ENCODE measurements at regions not wholly inside any gene's neighbourhood (a gene's known extent, or its start where the extent isn't known, plus 50 kb on each side); places are given as distances from the start of the nearest gene placed in this dataset.

DNA sequence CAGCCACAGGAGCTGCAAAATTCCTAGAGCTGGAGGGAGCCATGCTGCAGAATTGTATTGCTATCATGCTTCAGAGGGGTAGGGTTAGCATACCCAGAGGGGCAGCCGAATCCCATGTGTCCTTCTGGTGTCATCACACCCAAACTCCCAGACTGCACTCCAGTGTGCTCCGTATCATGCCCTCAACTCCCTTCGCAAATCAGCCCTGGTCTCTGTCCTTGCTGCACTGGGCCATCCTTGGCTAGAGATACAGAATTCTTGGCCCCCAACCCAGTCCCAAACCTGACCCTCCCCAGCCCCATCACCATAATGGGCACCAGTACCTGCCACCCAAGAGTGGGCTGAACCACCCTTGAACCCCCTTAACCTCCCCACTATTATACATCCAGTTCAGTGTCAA, 138.3 kb downstream of the ANKRD60 start:
- H2AFZ ChIP-seq (ENCODE audit: low read length) = no peak overlapping the region
- no peaks in the 10 kb centered on the region for H3K36me3 ChIP-seq (ENCODE audit: low read depth, low read length)
- ChIA-PET CTCF (no interaction called here), POLR2A (ENCODE audit: unreplicated experiment) (no interaction called here)
- BruUV-seq (replicated peaks) = no TSS peak
- TF ChIP-seq, protein P1, sequence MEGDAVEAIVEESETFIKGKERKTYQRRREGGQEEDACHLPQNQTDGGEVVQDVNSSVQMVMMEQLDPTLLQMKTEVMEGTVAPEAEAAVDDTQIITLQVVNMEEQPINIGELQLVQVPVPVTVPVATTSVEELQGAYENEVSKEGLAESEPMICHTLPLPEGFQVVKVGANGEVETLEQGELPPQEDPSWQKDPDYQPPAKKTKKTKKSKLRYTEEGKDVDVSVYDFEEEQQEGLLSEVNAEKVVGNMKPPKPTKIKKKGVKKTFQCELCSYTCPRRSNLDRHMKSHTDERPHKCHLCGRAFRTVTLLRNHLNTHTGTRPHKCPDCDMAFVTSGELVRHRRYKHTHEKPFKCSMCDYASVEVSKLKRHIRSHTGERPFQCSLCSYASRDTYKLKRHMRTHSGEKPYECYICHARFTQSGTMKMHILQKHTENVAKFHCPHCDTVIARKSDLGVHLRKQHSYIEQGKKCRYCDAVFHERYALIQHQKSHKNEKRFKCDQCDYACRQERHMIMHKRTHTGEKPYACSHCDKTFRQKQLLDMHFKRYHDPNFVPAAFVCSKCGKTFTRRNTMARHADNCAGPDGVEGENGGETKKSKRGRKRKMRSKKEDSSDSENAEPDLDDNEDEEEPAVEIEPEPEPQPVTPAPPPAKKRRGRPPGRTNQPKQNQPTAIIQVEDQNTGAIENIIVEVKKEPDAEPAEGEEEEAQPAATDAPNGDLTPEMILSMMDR (conservative IDR thresholded peaks at IDR 0.05; ENCODE audit: low read depth, low read length) = no peak
- no peak for TF ChIP-seq EZH2phosphoT487 (IDR thresholded peaks at IDR 0.05; ENCODE audit: borderline replicate concordance, low read length)
- TF ChIP-seq EZH2 (IDR thresholded peaks at IDR 0.05; ENCODE audit: low read length, unreplicated experiment) = no peak
- no peak for DNase-seq
- H3K9me2 ChIP-seq (replicated peaks; ENCODE audit: low read length) = no peaks in the 10 kb centered on the region
- no peaks in the 10 kb centered on the region for H4K20me1 ChIP-seq (ENCODE audit: low read length)
- intact Hi-C loops (cut with micrococcal nuclease) = no loop called here
- H3K4me2 ChIP-seq (ENCODE audit: low read length) = no peak overlapping the region
- H3F3A ChIP-seq (ENCODE audit: low read length, unreplicated experiment) = no peaks in the 10 kb centered on the region
- no peaks in the 10 kb centered on the region for H3K27me3 ChIP-seq (ENCODE audit: low read length)
- H3K4me1 ChIP-seq (ENCODE audit: insufficient read depth, low read length) = peaks cover 13% of the 10 kb centered on the region
- no peak overlapping the region for H3K9ac ChIP-seq (ENCODE audit: low read length)
- ATAC-seq = no peak
- no peaks in the 10 kb centered on the region for H3K79me2 ChIP-seq (ENCODE audit: low read length)
- no peaks in the 10 kb centered on the region for H3K9me3 ChIP-seq (ENCODE audit: low read length)
- no peak overlapping the region for H3K4me3 ChIP-seq (ENCODE audit: low read length)
- no peak overlapping the region for H3K27ac ChIP-seq (ENCODE audit: low read length)

DNA sequence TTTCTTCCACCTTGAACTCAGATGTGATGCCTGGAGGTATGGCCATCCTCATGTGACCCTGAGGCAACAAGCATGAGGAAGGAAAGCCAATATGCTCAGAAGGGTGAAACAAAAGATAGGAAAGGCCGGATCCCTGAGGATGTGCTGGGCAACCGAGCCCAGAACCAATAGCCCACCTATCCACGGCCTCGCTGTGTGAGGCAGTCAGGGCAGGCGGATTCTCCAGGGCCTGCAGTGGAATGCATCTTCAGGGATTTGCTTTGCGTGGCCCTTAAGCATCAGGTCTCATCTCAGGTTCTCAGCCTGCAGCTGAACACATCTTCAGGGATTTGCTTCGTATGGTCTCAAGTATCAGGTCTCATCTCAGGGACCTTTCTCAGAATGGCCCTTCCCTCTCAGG, 139.8 kb downstream of the ANKRD60 start:
- no peak overlapping the region for H3K9ac ChIP-seq (ENCODE audit: low read length)
- H3K27me3 ChIP-seq (ENCODE audit: low read length) = no peaks in the 10 kb centered on the region
- H3K27ac ChIP-seq (ENCODE audit: low read length) = no peak overlapping the region
- H3F3A ChIP-seq (ENCODE audit: low read length, unreplicated experiment) = no peaks in the 10 kb centered on the region
- ATAC-seq (no peak), DNase-seq (no peak)
- H3K79me2 ChIP-seq (ENCODE audit: low read length) = no peaks in the 10 kb centered on the region
- no peak overlapping the region for H3K4me3 ChIP-seq (ENCODE audit: low read length)
- H3K4me2 ChIP-seq (ENCODE audit: low read length) = no peak overlapping the region
- CTCF ChIA-PET = interaction anchor here (0.6 kb wide), 1 partner anchor 66 kb away, joined by 3 read pairs; no protein-coding TSS in a partner anchor
- POLR2A ChIA-PET (ENCODE audit: unreplicated experiment) = interaction anchor here (0.6 kb wide), 1 partner anchor 374 kb away, joined by 6 read pairs; no protein-coding TSS in a partner anchor
- no peak overlapping the region for H2AFZ ChIP-seq (ENCODE audit: low read length)
- H3K4me1 ChIP-seq (ENCODE audit: insufficient read depth, low read length) = peaks cover 22% of the 10 kb centered on the region
- no peaks in the 10 kb centered on the region for H3K9me3 ChIP-seq (ENCODE audit: low read length)
- TF ChIP-seq EZH2 (IDR thresholded peaks at IDR 0.05; ENCODE audit: low read length, unreplicated experiment) (no peak), EZH2phosphoT487 (IDR thresholded peaks at IDR 0.05; ENCODE audit: borderline replicate concordance, low read length) (no peak)
- TF ChIP-seq, protein P1 (conservative IDR thresholded peaks at IDR 0.05; ENCODE audit: low read depth, low read length) = no peak
- no TSS peak for BruUV-seq (replicated peaks)
- no peaks in the 10 kb centered on the region for H4K20me1 ChIP-seq (ENCODE audit: low read length)
- H3K9me2 ChIP-seq (replicated peaks; ENCODE audit: low read length) = no peaks in the 10 kb centered on the region
- intact Hi-C loops (cut with micrococcal nuclease) = loop anchor here (5.0 to 10.0 kb wide), 2 partner anchors 89 to 464 kb away; partner anchors contain the start of gene ZBP1
- H3K36me3 ChIP-seq (ENCODE audit: low read depth, low read length) = no peaks in the 10 kb centered on the region

- Histone ChIP-seq H4K20me1 (ENCODE audit: low read length) (no peaks in the 10 kb centered on the region), H3K36me3 (ENCODE audit: low read depth, low read length) (no peaks in the 10 kb centered on the region), H3K9me2 (replicated peaks; ENCODE audit: low read length) (no peaks in the 10 kb centered on the region), H3K27me3 (ENCODE audit: low read length) (no peaks in the 10 kb centered on the region), H3K9ac (ENCODE audit: low read length) (no peak overlapping the region), H3K4me2 (ENCODE audit: low read length) (no peak overlapping the region), H2AFZ (ENCODE audit: low read length) (no peak overlapping the region), H3K4me3 (ENCODE audit: low read length) (no peak overlapping the region), H3K9me3 (ENCODE audit: low read length) (no peaks in the 10 kb centered on the region), H3K79me2 (ENCODE audit: low read length) (no peaks in the 10 kb centered on the region), H3K4me1 (ENCODE audit: insufficient read depth, low read length) (peaks cover 27% of the 10 kb centered on the region), H3F3A (ENCODE audit: low read length, unreplicated experiment) (no peaks in the 10 kb centered on the region), H3K27ac (ENCODE audit: low read length) (no peak overlapping the region)
- no peak for DNase-seq
- intact Hi-C loops (cut with micrococcal nuclease) = loop anchor here (5.0 to 10.0 kb wide), 2 partner anchors 89 to 463 kb away; partner anchors contain the start of gene ZBP1
- TF ChIP-seq EZH2phosphoT487 (IDR thresholded peaks at IDR 0.05; ENCODE audit: borderline replicate concordance, low read length) = no peak
- TF ChIP-seq, protein P1 (conservative IDR thresholded peaks at IDR 0.05; ENCODE audit: low read depth, low read length) = no peak
- TF ChIP-seq EZH2 (IDR thresholded peaks at IDR 0.05; ENCODE audit: low read length, unreplicated experiment) = no peak
- BruUV-seq (replicated peaks) = no TSS peak
- ChIA-PET POLR2A (ENCODE audit: unreplicated experiment) (interaction anchor here (0.6 kb wide), 1 partner anchor 374 kb away, joined by 6 read pairs; no protein-coding TSS in a partner anchor), CTCF (interaction anchor here (0.6 to 1.5 kb wide), 2 partner anchors 66 to 465 kb away, joined by 3 to 6 read pairs; no protein-coding TSS in a partner anchor)
- ATAC-seq = no peak
These were observed 140.3 kb downstream of the ANKRD60 start for GRCh38 chr20:58088105-58088504.
